ENCODE measurements at regions not wholly inside any gene's neighbourhood (a gene's known extent, or its start where the extent isn't known, plus 50 kb on each side); places are given as distances from the start of the nearest gene placed in this dataset.

DNA sequence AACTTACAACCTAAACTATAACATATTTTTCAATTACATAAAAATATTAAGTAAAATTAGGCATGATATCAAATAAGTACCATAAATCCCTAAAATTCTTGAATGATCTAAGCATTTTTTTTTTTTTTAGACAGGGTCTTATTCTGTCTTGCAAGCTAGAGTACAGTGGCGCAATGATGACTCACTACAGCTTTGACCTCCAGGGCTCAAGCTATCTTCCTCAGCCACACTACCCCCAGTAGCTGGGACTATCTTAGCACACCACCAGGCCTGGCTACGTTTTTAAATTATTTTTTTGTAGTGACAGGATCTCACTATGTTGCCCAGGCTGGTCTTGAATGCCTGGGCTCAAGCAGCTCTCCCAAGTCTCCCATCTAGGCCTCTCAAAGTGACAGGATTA, 1042.3 kb downstream of the FSTL5 start:
- TF ChIP-seq EZH2 (IDR thresholded peaks at IDR 0.05; ENCODE audit: insufficient read depth, poor library complexity, severe bottlenecking) = no peak
- TF ChIP-seq EZH2phosphoT487 (IDR thresholded peaks at IDR 0.05; ENCODE audit: insufficient read depth, low read depth) = no peak

Measured in GM23248 (cell line).